ENCODE measurements at regions not wholly inside any gene's neighbourhood (a gene's known extent, or its start where the extent isn't known, plus 50 kb on each side); places are given as distances from the start of the nearest gene placed in this dataset.

DNA sequence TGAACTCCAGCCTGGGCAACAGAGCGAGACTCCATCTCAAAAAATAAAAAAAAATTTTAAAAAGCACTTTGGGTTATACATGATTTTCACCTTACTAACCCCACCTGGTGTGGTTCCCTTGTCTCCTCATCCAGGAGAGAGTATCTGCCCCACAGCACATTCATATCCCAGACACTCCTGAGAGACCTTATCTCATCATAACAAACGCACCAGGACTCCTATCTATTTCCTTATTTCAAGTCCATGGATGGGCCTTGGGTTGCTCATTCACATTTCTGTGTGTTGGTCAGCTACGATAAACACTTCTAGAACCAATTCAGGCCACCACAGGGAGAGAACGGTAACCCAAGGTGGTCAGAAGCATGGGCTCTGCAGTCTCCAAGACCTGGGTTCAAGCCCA lies 88.6 kb upstream of the SPATA12 start:
- TF ChIP-seq, protein P1, sequence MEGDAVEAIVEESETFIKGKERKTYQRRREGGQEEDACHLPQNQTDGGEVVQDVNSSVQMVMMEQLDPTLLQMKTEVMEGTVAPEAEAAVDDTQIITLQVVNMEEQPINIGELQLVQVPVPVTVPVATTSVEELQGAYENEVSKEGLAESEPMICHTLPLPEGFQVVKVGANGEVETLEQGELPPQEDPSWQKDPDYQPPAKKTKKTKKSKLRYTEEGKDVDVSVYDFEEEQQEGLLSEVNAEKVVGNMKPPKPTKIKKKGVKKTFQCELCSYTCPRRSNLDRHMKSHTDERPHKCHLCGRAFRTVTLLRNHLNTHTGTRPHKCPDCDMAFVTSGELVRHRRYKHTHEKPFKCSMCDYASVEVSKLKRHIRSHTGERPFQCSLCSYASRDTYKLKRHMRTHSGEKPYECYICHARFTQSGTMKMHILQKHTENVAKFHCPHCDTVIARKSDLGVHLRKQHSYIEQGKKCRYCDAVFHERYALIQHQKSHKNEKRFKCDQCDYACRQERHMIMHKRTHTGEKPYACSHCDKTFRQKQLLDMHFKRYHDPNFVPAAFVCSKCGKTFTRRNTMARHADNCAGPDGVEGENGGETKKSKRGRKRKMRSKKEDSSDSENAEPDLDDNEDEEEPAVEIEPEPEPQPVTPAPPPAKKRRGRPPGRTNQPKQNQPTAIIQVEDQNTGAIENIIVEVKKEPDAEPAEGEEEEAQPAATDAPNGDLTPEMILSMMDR (IDR thresholded peaks at IDR 0.05), result no peak
- TF ChIP-seq POLR2AphosphoS5 (IDR thresholded peaks at IDR 0.05; ENCODE audit: low read depth, low read length) (no peak), SIN3A (IDR thresholded peaks at IDR 0.05; ENCODE audit: borderline replicate concordance, insufficient read depth, low read depth, low read length) (no peak), TCF7L2 (IDR thresholded peaks at IDR 0.05; ENCODE audit: low read depth, low read length) (no peak)
- TF ChIP-seq, protein P2, sequence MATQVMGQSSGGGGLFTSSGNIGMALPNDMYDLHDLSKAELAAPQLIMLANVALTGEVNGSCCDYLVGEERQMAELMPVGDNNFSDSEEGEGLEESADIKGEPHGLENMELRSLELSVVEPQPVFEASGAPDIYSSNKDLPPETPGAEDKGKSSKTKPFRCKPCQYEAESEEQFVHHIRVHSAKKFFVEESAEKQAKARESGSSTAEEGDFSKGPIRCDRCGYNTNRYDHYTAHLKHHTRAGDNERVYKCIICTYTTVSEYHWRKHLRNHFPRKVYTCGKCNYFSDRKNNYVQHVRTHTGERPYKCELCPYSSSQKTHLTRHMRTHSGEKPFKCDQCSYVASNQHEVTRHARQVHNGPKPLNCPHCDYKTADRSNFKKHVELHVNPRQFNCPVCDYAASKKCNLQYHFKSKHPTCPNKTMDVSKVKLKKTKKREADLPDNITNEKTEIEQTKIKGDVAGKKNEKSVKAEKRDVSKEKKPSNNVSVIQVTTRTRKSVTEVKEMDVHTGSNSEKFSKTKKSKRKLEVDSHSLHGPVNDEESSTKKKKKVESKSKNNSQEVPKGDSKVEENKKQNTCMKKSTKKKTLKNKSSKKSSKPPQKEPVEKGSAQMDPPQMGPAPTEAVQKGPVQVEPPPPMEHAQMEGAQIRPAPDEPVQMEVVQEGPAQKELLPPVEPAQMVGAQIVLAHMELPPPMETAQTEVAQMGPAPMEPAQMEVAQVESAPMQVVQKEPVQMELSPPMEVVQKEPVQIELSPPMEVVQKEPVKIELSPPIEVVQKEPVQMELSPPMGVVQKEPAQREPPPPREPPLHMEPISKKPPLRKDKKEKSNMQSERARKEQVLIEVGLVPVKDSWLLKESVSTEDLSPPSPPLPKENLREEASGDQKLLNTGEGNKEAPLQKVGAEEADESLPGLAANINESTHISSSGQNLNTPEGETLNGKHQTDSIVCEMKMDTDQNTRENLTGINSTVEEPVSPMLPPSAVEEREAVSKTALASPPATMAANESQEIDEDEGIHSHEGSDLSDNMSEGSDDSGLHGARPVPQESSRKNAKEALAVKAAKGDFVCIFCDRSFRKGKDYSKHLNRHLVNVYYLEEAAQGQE (IDR thresholded peaks at IDR 0.05; ENCODE audit: insufficient read depth in 1 of 2, low read depth in 2 of 2, low read length in 1 of 2), result no peak
